GM18520 (cell line): ENCODE measurements at regions not wholly inside any gene's neighbourhood (a gene's known extent, or its start where the extent isn't known, plus 50 kb on each side); places are given as distances from the start of the nearest gene placed in this dataset.

ENCODE experiments used
- ATAC-seq: cut with Tn5 transposase; IDR thresholded peaks from one replicate; pipeline ENCODE4 v1.9.1; 2021; ENCODE audit not compliant: unreplicated experiment

- no peak for ATAC-seq
Observed at GRCh38 chr6:137357263-137357947, 136.8 kb downstream of the OLIG3 start.

DNA sequence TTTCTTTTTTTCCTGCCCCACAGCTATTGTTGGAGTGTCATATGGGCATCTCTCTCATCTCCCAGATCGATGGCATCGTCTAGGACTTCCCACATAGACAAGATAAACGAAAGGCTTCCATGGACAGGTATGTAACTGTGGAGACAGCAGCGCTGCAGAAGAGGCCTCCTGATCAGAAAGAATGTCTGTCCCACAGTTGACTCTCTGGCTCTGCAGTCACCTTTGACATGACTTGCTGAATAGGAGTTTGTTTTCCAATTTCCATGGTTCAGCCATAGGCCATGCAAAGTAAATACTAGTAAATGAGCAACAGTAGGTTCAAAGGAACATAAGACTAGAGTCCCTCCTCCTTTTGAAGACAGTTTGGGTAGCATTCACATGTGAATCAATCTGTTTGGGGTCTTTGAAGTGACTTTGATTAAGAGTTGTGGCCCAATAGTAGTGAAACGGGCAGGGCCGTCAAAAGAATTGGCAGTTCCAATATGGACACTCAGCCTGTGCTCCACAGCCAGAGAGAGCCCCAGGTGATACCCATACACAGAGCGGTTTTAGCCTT, 134.7 kb upstream of the IFNGR1 start:
- no peak for ATAC-seq

GRCh38 chr6:137353346-137353745, 134.2 kb upstream of the IFNGR1 start:
- ATAC-seq = no peak

GRCh38 chr6:137352859-137353258, 133.7 kb upstream of the IFNGR1 start:
- ATAC-seq = no peak

GRCh38 chr6:137351890-137352289, 132.7 kb upstream of the IFNGR1 start:
- ATAC-seq = no peak

GRCh38 chr6:137350857-137351256, 131.7 kb upstream of the IFNGR1 start:
- no peak for ATAC-seq

DNA sequence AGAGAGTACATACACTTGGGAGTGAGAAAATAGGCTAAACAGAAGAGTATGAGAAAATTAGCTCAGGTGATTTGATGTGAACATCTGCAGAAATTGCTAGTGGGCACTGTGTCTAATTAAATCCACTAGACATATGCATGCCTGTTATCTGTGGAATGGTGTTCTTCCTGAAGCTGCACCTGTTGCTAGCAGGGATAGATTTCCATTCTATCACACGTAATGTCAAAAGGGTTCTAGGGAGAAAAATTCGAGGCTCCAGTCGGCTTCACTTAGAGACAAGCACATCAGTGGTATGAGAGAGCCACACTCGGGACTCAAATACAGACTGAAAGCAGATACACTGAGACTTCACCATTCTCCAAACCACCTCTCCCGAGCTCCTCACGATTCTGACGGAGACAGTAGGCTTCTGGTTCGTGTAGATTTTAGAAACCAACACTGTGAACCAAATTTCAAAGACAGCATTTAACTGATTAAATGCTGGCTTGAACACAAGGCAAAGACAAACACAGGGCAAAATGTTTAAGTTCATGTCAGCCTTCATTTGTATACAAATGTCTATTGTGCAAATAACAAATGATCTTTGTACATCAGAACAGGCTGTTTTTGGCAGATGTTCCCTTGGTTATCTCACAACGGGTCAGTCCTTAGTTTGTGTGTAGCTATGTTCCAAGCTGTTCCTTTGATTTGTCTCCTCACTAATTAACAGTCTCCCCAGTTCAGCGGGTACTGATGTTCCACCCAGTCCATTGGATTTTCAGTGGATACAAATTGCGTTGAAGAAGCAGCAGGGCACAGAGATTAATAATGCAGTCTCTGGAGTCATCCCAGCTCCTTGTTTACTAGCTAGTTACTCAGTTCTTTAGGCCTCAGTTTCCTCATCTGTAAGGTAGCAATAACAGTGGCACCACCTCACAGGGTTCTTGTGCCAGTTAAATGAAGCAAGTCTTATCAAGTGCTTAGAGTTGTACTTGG, 131.0 kb upstream of the IFNGR1 start:
- ATAC-seq = no peak

- ATAC-seq = no peak
Observed at GRCh38 chr6:137348777-137349176, 129.6 kb upstream of the IFNGR1 start.

DNA sequence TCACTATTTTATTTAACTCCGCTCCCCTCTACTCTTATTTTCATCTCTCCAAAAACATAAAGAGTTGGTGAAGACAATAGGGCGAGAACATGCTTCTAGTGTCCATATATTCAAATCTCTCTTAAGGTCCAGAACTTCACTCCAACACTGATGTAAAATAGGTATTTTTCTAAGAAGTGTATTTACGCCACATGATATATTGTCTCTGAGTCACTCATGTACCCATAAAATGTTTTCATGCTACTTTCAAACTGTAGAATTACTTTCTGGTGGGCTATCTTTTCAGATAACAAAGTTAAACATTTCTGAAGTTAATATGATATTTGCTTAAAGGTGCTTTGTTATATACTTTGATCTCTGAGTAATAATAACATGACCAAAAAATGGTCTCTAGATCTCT, 124.1 kb upstream of the IFNGR1 start:
- no peak for ATAC-seq

- no peak for ATAC-seq
Observed at GRCh38 chr6:137342607-137343190, 123.5 kb upstream of the IFNGR1 start.

- ATAC-seq = no peak
Observed at GRCh38 chr6:137341681-137342195, 122.6 kb upstream of the IFNGR1 start.

DNA sequence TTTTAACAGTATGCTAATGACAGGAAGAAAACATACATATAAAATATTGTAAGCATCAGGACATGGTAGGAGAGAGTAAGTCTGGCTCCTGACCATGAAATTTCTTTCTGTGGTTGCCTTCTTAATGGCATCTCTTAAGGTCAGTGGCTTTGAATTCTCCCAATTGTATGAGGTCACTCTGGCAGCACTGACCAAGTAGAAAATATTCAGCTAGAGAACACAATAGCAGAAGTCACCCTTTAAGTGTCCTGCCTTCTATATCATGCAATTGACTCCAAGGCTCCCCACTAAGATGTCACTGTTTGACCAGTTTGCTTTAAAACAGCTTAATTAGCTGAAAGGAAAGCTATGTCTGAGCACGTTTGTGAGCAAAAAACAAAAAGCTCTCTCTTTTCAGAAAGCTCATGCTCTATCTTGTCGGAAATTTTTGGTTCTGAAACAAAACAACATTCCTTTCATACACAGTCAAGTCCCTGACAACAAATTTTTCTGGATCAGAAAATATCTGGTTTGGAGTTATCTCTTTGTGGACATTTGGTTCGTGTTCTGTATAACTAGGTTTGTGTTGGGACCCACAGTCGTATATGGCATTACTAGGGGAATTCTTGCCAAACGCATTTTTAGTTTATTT, 120.9 kb upstream of the IFNGR1 start:
- no peak for ATAC-seq

GRCh38 chr6:137334884-137335283, 115.7 kb upstream of the IFNGR1 start:
- no peak for ATAC-seq

DNA sequence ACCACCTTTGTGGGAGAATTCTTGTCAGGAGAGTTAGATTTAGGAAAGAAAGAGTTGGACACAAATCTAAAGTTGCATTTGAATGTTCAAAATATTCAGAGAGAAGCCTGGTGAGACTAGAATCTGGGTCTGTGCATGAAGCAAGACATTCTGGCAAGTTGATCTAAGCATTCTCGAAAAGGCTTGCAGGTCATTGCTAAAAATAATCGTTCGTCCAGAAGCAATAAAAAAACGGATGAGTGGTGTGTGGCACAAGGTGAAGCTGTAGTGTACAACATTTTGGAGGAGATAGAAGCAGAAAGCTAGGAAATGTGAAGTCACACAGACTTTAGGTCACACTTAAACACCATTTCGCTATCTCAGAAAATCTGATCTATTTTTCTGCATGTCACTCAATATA, 114.9 kb upstream of the IFNGR1 start:
- no peak for ATAC-seq

DNA sequence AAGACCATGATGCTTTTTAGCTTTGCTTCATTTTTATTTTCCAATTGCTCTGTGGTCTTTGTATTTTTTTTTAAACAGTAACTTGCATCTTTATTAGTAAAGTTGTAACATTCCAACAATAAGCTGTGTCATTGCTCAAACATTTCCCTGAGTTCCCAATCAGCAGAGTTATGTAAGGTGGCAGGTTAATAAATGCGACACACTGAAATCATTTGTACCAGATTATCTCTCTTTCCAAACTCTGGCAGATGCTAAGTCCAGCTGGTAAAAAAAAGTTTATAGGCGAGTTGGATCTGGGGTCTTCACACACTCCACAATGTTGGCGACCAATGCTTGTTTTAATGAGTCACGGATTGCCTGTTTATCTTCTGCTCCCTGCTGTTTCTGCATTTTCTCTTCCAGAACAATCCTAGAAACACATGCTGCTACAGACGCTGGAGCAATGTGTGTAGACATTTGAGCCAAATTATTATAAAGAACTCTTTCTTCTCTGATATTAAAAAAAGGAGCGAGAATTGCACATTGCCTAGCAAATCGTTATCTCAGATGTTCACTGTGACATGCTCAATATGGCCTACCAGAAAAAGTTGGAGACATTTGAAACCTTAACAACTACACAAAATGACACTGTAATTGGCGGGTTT, 113.6 kb upstream of the IFNGR1 start:
- ATAC-seq = no peak

GRCh38 chr6:137323860-137324259, 104.7 kb upstream of the IFNGR1 start:
- ATAC-seq = no peak

GRCh38 chr6:137320271-137320670, 101.1 kb upstream of the IFNGR1 start:
- no peak for ATAC-seq

GRCh38 chr6:137316626-137317025, 97.4 kb upstream of the IFNGR1 start:
- no peak for ATAC-seq

DNA sequence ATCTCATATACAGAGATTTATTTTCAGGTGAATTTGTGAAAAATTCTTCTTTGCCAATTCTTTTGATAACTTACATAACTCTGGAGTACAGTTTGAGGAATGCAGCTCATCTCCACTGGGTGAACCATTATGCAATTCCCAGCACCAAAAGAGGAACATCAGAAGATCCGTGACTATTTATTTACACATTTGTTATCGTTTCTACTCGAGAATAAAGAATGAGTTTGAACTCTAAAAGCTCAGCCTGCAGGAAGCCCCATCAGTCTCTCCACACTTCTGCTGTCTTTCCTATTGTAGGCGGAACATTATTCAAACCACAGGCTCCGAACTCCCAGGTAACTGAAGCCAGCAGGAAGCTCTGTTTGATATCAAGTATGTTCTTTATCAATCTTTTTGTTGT, 95.9 kb upstream of the IFNGR1 start:
- no peak for ATAC-seq
